Uterus (tissue), 2 donors: ENCODE measurements at regions not wholly inside any gene's neighbourhood (a gene's known extent, or its start where the extent isn't known, plus 50 kb on each side); places are given as distances from the start of the nearest gene placed in this dataset.

ENCODE experiments used
- POLR2A ChIP-seq, 2 donors: fragments of 450-650 bp; IDR thresholded peaks; one replicate each; pipeline ENCODE4 v1.6.1; 2016; ENCODE audit warnings: antibody characterized with exemption in 2 of 2, mild to moderate bottlenecking in 1 of 2, moderate library complexity in 1 of 2
- TF ChIP-seq, protein P1 (sequence below), 4 experiments: fragments of 200-600 bp in 2 of 4; fragments of 450-650 bp in 2 of 4; sonication (generic) in 2 of 4; IDR thresholded peaks; one replicate each; pipeline ENCODE4 v1.5.1; 2016 to 2019; ENCODE audit warnings: antibody characterized with exemption in 4 of 4, mild to moderate bottlenecking in 2 of 4, moderate library complexity in 1 of 4

- TF ChIP-seq, protein P1, sequence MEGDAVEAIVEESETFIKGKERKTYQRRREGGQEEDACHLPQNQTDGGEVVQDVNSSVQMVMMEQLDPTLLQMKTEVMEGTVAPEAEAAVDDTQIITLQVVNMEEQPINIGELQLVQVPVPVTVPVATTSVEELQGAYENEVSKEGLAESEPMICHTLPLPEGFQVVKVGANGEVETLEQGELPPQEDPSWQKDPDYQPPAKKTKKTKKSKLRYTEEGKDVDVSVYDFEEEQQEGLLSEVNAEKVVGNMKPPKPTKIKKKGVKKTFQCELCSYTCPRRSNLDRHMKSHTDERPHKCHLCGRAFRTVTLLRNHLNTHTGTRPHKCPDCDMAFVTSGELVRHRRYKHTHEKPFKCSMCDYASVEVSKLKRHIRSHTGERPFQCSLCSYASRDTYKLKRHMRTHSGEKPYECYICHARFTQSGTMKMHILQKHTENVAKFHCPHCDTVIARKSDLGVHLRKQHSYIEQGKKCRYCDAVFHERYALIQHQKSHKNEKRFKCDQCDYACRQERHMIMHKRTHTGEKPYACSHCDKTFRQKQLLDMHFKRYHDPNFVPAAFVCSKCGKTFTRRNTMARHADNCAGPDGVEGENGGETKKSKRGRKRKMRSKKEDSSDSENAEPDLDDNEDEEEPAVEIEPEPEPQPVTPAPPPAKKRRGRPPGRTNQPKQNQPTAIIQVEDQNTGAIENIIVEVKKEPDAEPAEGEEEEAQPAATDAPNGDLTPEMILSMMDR (IDR thresholded peaks at IDR 0.05): no peak
- TF ChIP-seq POLR2A (IDR thresholded peaks at IDR 0.05): no peak
Measured at GRCh38 chr1:36738245-36738644, 255.5 kb upstream of the CSF3R start.
